Esophagus muscularis mucosa (tissue), 3 donors: ENCODE measurements at regions not wholly inside any gene's neighbourhood (a gene's known extent, or its start where the extent isn't known, plus 50 kb on each side); places are given as distances from the start of the nearest gene placed in this dataset.

ENCODE experiments used
- CTCF ChIP-seq, 3 experiments: fragments of 200-600 bp in 2 of 3; fragments of 450-650 bp in 1 of 3; sonication (generic) in 2 of 3; IDR thresholded peaks; one replicate each; pipeline ENCODE4 v1.5.1; 2017 to 2019; ENCODE audit warnings: antibody characterized with exemption in 3 of 3, mild to moderate bottlenecking in 2 of 3, moderate library complexity in 1 of 3
- POLR2AphosphoS5 ChIP-seq, 2 donors: sonication (generic); formaldehyde crosslinking; IDR thresholded peaks; one replicate each; pipeline ENCODE4 v1.6.1; 2017; ENCODE audit warnings: antibody characterized with exemption in 2 of 2

- TF ChIP-seq CTCF (IDR thresholded peaks at IDR 0.05) (no peak), POLR2AphosphoS5 (IDR thresholded peaks at IDR 0.05) (no peak)
These were observed 576.1 kb downstream of the OTOL1 start for GRCh38 chr3:162072656-162073164.
